ENCODE measurements at regions not wholly inside any gene's neighbourhood (a gene's known extent, or its start where the extent isn't known, plus 50 kb on each side); places are given as distances from the start of the nearest gene placed in this dataset.
A peak's percentile ranks its signal among the peaks of the same experiment; 100 is the strongest.

GRCh38 chr6:139553916-139554315 is 179.5 kb upstream of the CITED2 start:
- DNase-seq = no peak

- no peak for DNase-seq
These were observed 176.9 kb upstream of the CITED2 start for GRCh38 chr6:139551376-139551775.

- no peak for DNase-seq
These were observed 175.9 kb upstream of the CITED2 start for GRCh38 chr6:139550361-139550760.

GRCh38 chr6:139549561-139550070 is 175.2 kb upstream of the CITED2 start:
- DNase-seq = no peak

GRCh38 chr6:139547804-139548203 is 173.4 kb upstream of the CITED2 start:
- DNase-seq = no peak

- no peak for DNase-seq
These were observed 172.8 kb upstream of the CITED2 start for GRCh38 chr6:139547122-139547776.

GRCh38 chr6:139546106-139546472 is 171.6 kb upstream of the CITED2 start:
- no peak for DNase-seq

GRCh38 chr6:139545206-139546105 is 171.0 kb upstream of the CITED2 start:
- DNase-seq = peak; percentile 36

GRCh38 chr6:139544701-139545057 is 170.2 kb upstream of the CITED2 start:
- DNase-seq = peak; percentile 75

GRCh38 chr6:139542351-139542750 is 167.9 kb upstream of the CITED2 start:
- no peak for DNase-seq

GRCh38 chr6:139540894-139541293 is 166.4 kb upstream of the CITED2 start:
- no peak for DNase-seq

GRCh38 chr6:139540276-139540675 is 165.8 kb upstream of the CITED2 start:
- no peak for DNase-seq

- DNase-seq = no peak
These were observed 165.4 kb upstream of the CITED2 start for GRCh38 chr6:139539852-139540251.

- no peak for DNase-seq
These were observed 163.9 kb upstream of the CITED2 start for GRCh38 chr6:139538366-139538765.

GRCh38 chr6:139536751-139537617 is 162.5 kb upstream of the CITED2 start:
- DNase-seq = no peak

- DNase-seq = peak; percentile 79
These were observed 160.1 kb upstream of the CITED2 start for GRCh38 chr6:139534472-139535115.

- DNase-seq = peak; percentile 95
These were observed 159.4 kb upstream of the CITED2 start for GRCh38 chr6:139533573-139534471.

- no peak for DNase-seq
These were observed 158.7 kb upstream of the CITED2 start for GRCh38 chr6:139533171-139533570.

GRCh38 chr6:139531148-139532115 is 157.0 kb upstream of the CITED2 start:
- DNase-seq = peak; percentile 64

GRCh38 chr6:139530561-139530960 is 156.1 kb upstream of the CITED2 start:
- no peak for DNase-seq

Data from hematopoietic multipotent progenitor cell treated with erythropoietin and hydrocortisone succinate and interleukin-3 and kit ligand, for 8 days (in vitro differentiated cells).